ENCODE measurements at regions not wholly inside any gene's neighbourhood (a gene's known extent, or its start where the extent isn't known, plus 50 kb on each side); places are given as distances from the start of the nearest gene placed in this dataset.

GRCh38 chr7:41046776-41047175, 656.1 kb downstream of the INHBA start:
- TF ChIP-seq GATA2 (IDR thresholded peaks at IDR 0.05; ENCODE audit: low read depth, low read length) = peak; percentile 36; the same call in 1 of the 2 replicates
- TF ChIP-seq GATA3 (IDR thresholded peaks at IDR 0.05; ENCODE audit: low read depth, low read length) = no peak
